Prostate gland (tissue), 2 donors: ENCODE measurements at regions not wholly inside any gene's neighbourhood (a gene's known extent, or its start where the extent isn't known, plus 50 kb on each side); places are given as distances from the start of the nearest gene placed in this dataset.

ENCODE experiments used
- CTCF ChIP-seq, 4 experiments: fragments of 200-600 bp in 2 of 4; fragments of 450-650 bp in 2 of 4; sonication (generic) in 2 of 4; IDR thresholded peaks; 1 replicate in 3 of 4; 2 replicates in 1 of 4; pipeline ENCODE4 v1.5.1; 2016 to 2019; ENCODE audit warnings: antibody characterized with exemption in 4 of 4, mild to moderate bottlenecking in 2 of 4, moderate library complexity in 2 of 4
- POLR2A ChIP-seq: fragments of 450-650 bp; IDR thresholded peaks from one replicate; pipeline ENCODE4 v1.6.1; 2016; ENCODE audit warnings: antibody characterized with exemption, mild to moderate bottlenecking
- POLR2AphosphoS5 ChIP-seq: sonication (generic); formaldehyde crosslinking; IDR thresholded peaks from one replicate; pipeline ENCODE4 v1.6.1; 2017; ENCODE audit warnings: antibody characterized with exemption

GRCh38 chr1:29825274-29825940, 589.1 kb downstream of the PTPRU start:
- TF ChIP-seq POLR2A (no peak), CTCF (IDR thresholded peaks at IDR 0.05) (no peak), POLR2AphosphoS5 (no peak)
